HEK293 (cell line): ENCODE measurements at regions not wholly inside any gene's neighbourhood (a gene's known extent, or its start where the extent isn't known, plus 50 kb on each side); places are given as distances from the start of the nearest gene placed in this dataset.

Source experiments
- CTCF ChIA-PET: fragments of 350-600 bp; formaldehyde crosslinking; extraction: SDS; loops from one replicate; lab custom pipeline; 2021; ENCODE audit warnings: antibody characterized with exemption; lab: Yijun Ruan, JAX
- POLR2A ChIA-PET: fragments of 300-600 bp; formaldehyde crosslinking; extraction: SDS; loops from one replicate; lab custom pipeline; 2020; ENCODE audit warnings: antibody characterized with exemption, inconsistent platforms; lab: Yijun Ruan, JAX
- H3K27ac ChIP-seq: fragments of 200-500 bp; sonication (Bioruptor generic); 2 replicates; pipeline ENCODE4 v1.5.1; 2014; ENCODE audit warnings: low read depth, low read length, control low read depth, inconsistent platforms; ENCODE audit errors: extremely low read depth
- H3K36me3 ChIP-seq, 2 experiments: fragments of 200-500 bp in 1 of 2; sonication (Bioruptor generic) in 1 of 2; 1 replicate in 1 of 2; 2 replicates in 1 of 2; pipeline ENCODE4 v1.5.1; 2014 to 2017; ENCODE audit warnings: inconsistent platforms in 2 of 2, low read length in 2 of 2; ENCODE audit not compliant: control insufficient read depth in 2 of 2, insufficient read depth in 1 of 2
- H3K4me1 ChIP-seq: fragments of 200-500 bp; sonication (Bioruptor generic); 2 replicates; pipeline ENCODE4 v1.5.1; 2014; ENCODE audit warnings: mild to moderate bottlenecking, low read length, inconsistent platforms; ENCODE audit not compliant: control insufficient read depth, insufficient read depth
- H3K4me3 ChIP-seq: 2 replicates; pipeline ENCODE4 v1.5.1; 2011; ENCODE audit warnings: low read depth, mild to moderate bottlenecking, control low read depth, low read length, moderate library complexity
- H3K9me3 ChIP-seq: fragments of 200-500 bp; sonication (Bioruptor generic); 2 replicates; pipeline ENCODE4 v1.5.1; 2014; ENCODE audit warnings: low read depth, low read length, inconsistent platforms; ENCODE audit not compliant: control insufficient read depth, insufficient read depth
- CTCF ChIP-seq: fragments of 450-650 bp; formaldehyde crosslinking; IDR thresholded peaks from 2 replicates; pipeline ENCODE4 v1.5.1; 2016; ENCODE audit warnings: missing biosample characterization, missing genetic modification characterization
- GFI1B ChIP-seq: fragments of 450-650 bp; formaldehyde crosslinking; IDR thresholded peaks from 2 replicates; pipeline ENCODE4 v1.5.1; 2016; ENCODE audit warnings: missing biosample characterization, missing genetic modification characterization
- INSM2 ChIP-seq: fragments of 450-650 bp; formaldehyde crosslinking; IDR thresholded peaks from 2 replicates; pipeline ENCODE4 v1.5.1; 2016; ENCODE audit warnings: missing biosample characterization, missing genetic modification characterization
- KLF17 ChIP-seq: fragments of 450-650 bp; formaldehyde crosslinking; IDR thresholded peaks from 2 replicates; pipeline ENCODE4 v1.5.1; 2016; ENCODE audit warnings: missing biosample characterization, missing genetic modification characterization
- KLF8 ChIP-seq: fragments of 450-650 bp; formaldehyde crosslinking; IDR thresholded peaks from 2 replicates; pipeline ENCODE4 v1.5.1; 2016; ENCODE audit warnings: missing biosample characterization, missing genetic modification characterization
- PBX3 ChIP-seq: sonication (generic); formaldehyde crosslinking; IDR thresholded peaks from 2 replicates; pipeline ENCODE4 v1.8.1; 2022; ENCODE audit warnings: mild to moderate bottlenecking, moderate library complexity, missing genetic modification reagents
- ZBTB48 ChIP-seq: fragments of 450-650 bp; formaldehyde crosslinking; IDR thresholded peaks from 2 replicates; pipeline ENCODE4 v1.5.1; 2016; ENCODE audit warnings: missing biosample characterization, missing genetic modification characterization
- ZIC2 ChIP-seq: fragments of 450-650 bp; formaldehyde crosslinking; IDR thresholded peaks from 2 replicates; pipeline ENCODE4 v1.5.1; 2016; ENCODE audit warnings: missing biosample characterization, missing genetic modification characterization
- ZNF133 ChIP-seq: fragments of 450-650 bp; formaldehyde crosslinking; IDR thresholded peaks from 2 replicates; pipeline ENCODE4 v1.5.1; 2016; ENCODE audit warnings: missing biosample characterization, missing genetic modification characterization
- ZNF146 ChIP-seq: fragments of 450-650 bp; formaldehyde crosslinking; IDR thresholded peaks from 2 replicates; pipeline ENCODE4 v1.5.1; 2016; ENCODE audit warnings: missing biosample characterization, missing genetic modification characterization
- ZNF174 ChIP-seq: fragments of 450-650 bp; formaldehyde crosslinking; IDR thresholded peaks from 2 replicates; pipeline ENCODE4 v1.5.0; 2017; ENCODE audit warnings: missing biosample characterization, mild to moderate bottlenecking, missing genetic modification characterization
- ZNF184 ChIP-seq: fragments of 450-650 bp; IDR thresholded peaks from 2 replicates; pipeline ENCODE4 v1.5.1; 2018; ENCODE audit warnings: missing biosample characterization, mild to moderate bottlenecking, missing genetic modification characterization
- ZNF202 ChIP-seq: fragments of 450-650 bp; formaldehyde crosslinking; IDR thresholded peaks from 2 replicates; pipeline ENCODE4 v1.5.1; 2016; ENCODE audit warnings: missing biosample characterization, missing genetic modification characterization, borderline replicate concordance
- ZNF221 ChIP-seq: fragments of 450-650 bp; formaldehyde crosslinking; IDR thresholded peaks from 2 replicates; pipeline ENCODE4 v1.5.1; 2017; ENCODE audit warnings: missing biosample characterization, missing genetic modification characterization, borderline replicate concordance
- ZNF302 ChIP-seq: fragments of 450-650 bp; formaldehyde crosslinking; IDR thresholded peaks from 2 replicates; pipeline ENCODE4 v1.5.1; 2016; ENCODE audit warnings: missing biosample characterization, missing genetic modification characterization, low read depth
- ZNF37A ChIP-seq: fragments of 450-650 bp; IDR thresholded peaks from 2 replicates; pipeline ENCODE4 v1.5.1; 2018; ENCODE audit warnings: missing biosample characterization, missing genetic modification characterization
- ZNF48 ChIP-seq: fragments of 450-650 bp; formaldehyde crosslinking; IDR thresholded peaks from 2 replicates; pipeline ENCODE4 v1.5.1; 2016; ENCODE audit warnings: missing biosample characterization, missing genetic modification characterization
- ZNF521 ChIP-seq: fragments of 450-650 bp; formaldehyde crosslinking; IDR thresholded peaks from 2 replicates; pipeline ENCODE4 v1.5.1; 2017; ENCODE audit warnings: missing biosample characterization, mild to moderate bottlenecking, missing genetic modification characterization
- ZNF544 ChIP-seq: fragments of 450-650 bp; formaldehyde crosslinking; IDR thresholded peaks from 2 replicates; pipeline ENCODE4 v1.5.0; 2017; ENCODE audit warnings: missing biosample characterization, missing genetic modification characterization
- ZNF600 ChIP-seq: fragments of 450-650 bp; formaldehyde crosslinking; IDR thresholded peaks from 2 replicates; pipeline ENCODE4 v1.5.1; 2016; ENCODE audit warnings: missing biosample characterization, missing genetic modification characterization
- ZNF645 ChIP-seq: fragments of 450-650 bp; formaldehyde crosslinking; IDR thresholded peaks from 2 replicates; pipeline ENCODE4; 2016; ENCODE audit warnings: missing biosample characterization, missing genetic modification characterization
- ZNF658 ChIP-seq: fragments of 450-650 bp; formaldehyde crosslinking; IDR thresholded peaks from 2 replicates; pipeline ENCODE4; 2016; ENCODE audit warnings: missing biosample characterization, missing genetic modification characterization
- ZNF701 ChIP-seq: fragments of 450-650 bp; formaldehyde crosslinking; IDR thresholded peaks from 2 replicates; pipeline ENCODE4 v1.5.1; 2016; ENCODE audit warnings: missing biosample characterization, missing genetic modification characterization
- ZNF707 ChIP-seq: fragments of 450-650 bp; formaldehyde crosslinking; IDR thresholded peaks from 2 replicates; pipeline ENCODE4 v1.5.1; 2016; ENCODE audit warnings: missing biosample characterization, missing genetic modification characterization
- ZNF76 ChIP-seq: fragments of 450-650 bp; formaldehyde crosslinking; IDR thresholded peaks from 2 replicates; pipeline ENCODE4; 2016; ENCODE audit warnings: low read depth, missing biosample characterization, missing genetic modification characterization, borderline replicate concordance
- ZNF768 ChIP-seq: fragments of 450-650 bp; formaldehyde crosslinking; IDR thresholded peaks from 2 replicates; pipeline ENCODE4 v1.5.1; 2018; ENCODE audit warnings: missing biosample characterization, mild to moderate bottlenecking, missing genetic modification characterization
- ZNF830 ChIP-seq: fragments of 450-650 bp; IDR thresholded peaks from 2 replicates; pipeline ENCODE4 v1.5.0; 2018; ENCODE audit warnings: missing biosample characterization, missing genetic modification characterization, low read depth, mild to moderate bottlenecking, moderate library complexity
- ZSCAN16 ChIP-seq: fragments of 450-650 bp; formaldehyde crosslinking; IDR thresholded peaks from 2 replicates; pipeline ENCODE4 v1.5.1; 2016; ENCODE audit warnings: missing biosample characterization, missing genetic modification characterization
- ZSCAN30 ChIP-seq: fragments of 450-650 bp; IDR thresholded peaks from 2 replicates; pipeline ENCODE4 v1.5.1; 2018; ENCODE audit warnings: missing biosample characterization, mild to moderate bottlenecking, missing genetic modification characterization, moderate library complexity

- CTCF ChIA-PET = interaction anchor here (0.7 kb wide), 1 partner anchor 486 kb away, joined by 3 read pairs; no protein-coding TSS in a partner anchor
- Histone ChIP-seq H3K4me3 (no peak overlapping the region), H3K4me1 (peaks cover 7% of the 10 kb centered on the region), H3K36me3 (no peaks in the 10 kb centered on the region), H3K9me3 (no peaks in the 10 kb centered on the region), H3K27ac (no peak overlapping the region)
- POLR2A ChIA-PET = no interaction called here
- TF ChIP-seq ZNF645 = no peak
- TF ChIP-seq CTCF (tag by site-specific recombination) = no peak
- no peak for TF ChIP-seq ZNF48 (tag by site-specific recombination)
- no peak for TF ChIP-seq KLF17 (tag by site-specific recombination)
- TF ChIP-seq ZSCAN16 (tag by site-specific recombination) = no peak
- no peak for TF ChIP-seq ZNF37A
- TF ChIP-seq ZNF202 (tag by site-specific recombination) = no peak
- TF ChIP-seq ZNF302 (tag by site-specific recombination) = no peak
- no peak for TF ChIP-seq ZNF768 (tag by site-specific recombination)
- no peak for TF ChIP-seq ZNF76 (tag by site-specific recombination)
- TF ChIP-seq ZNF174 (tag by site-specific recombination) = no peak
- no peak for TF ChIP-seq PBX3 (CRISPR knock-in tag)
- TF ChIP-seq GFI1B (tag by site-specific recombination) = no peak
- TF ChIP-seq ZSCAN30 (tag by site-specific recombination) = no peak
- no peak for TF ChIP-seq ZNF707 (tag by site-specific recombination)
- TF ChIP-seq KLF8 = no peak
- TF ChIP-seq ZNF521 (tag by site-specific recombination) = no peak
- no peak for TF ChIP-seq ZBTB48
- no peak for TF ChIP-seq ZNF146
- no peak for TF ChIP-seq ZNF701 (tag by site-specific recombination)
- TF ChIP-seq, all 188 proteins: peak for 0
Observed at GRCh38 chr2:104938231-104938941, 84.5 kb downstream of the POU3F3 start.

GRCh38 chr2:104939570-104940217 lies 85.8 kb downstream of the POU3F3 start:
- peaks cover 7% of the 10 kb centered on the region for H3K4me1 ChIP-seq
- ChIA-PET CTCF (no interaction called here), POLR2A (no interaction called here)
- H3K9me3 ChIP-seq = no peaks in the 10 kb centered on the region
- H3K27ac ChIP-seq = no peak overlapping the region
- no peaks in the 10 kb centered on the region for H3K36me3 ChIP-seq
- H3K4me3 ChIP-seq = no peak overlapping the region
- TF ChIP-seq ZNF600 (tag by site-specific recombination) = no peak
- no peak for TF ChIP-seq ZNF830 (tag by site-specific recombination)
- no peak for TF ChIP-seq ZNF707 (tag by site-specific recombination)
- no peak for TF ChIP-seq ZNF133 (tag by site-specific recombination)
- TF ChIP-seq ZNF184 (tag by site-specific recombination) = no peak
- TF ChIP-seq ZNF544 (tag by site-specific recombination) = no peak
- TF ChIP-seq INSM2 (tag by site-specific recombination) = no peak
- TF ChIP-seq ZIC2 (tag by site-specific recombination) = no peak
- no peak for TF ChIP-seq ZNF221 (tag by site-specific recombination)
- no peak for TF ChIP-seq ZNF658 (tag by site-specific recombination)
